SK-N-SH (cell line): ENCODE measurements at regions not wholly inside any gene's neighbourhood (a gene's known extent, or its start where the extent isn't known, plus 50 kb on each side); places are given as distances from the start of the nearest gene placed in this dataset.
"Not testable (repeated sequence)": the region's sequence is repeated elsewhere in the genome, so short reads cannot be mapped to it uniquely, and the experiment has no call there.

ENCODE experiments used
- CTCF ChIA-PET: fragments of 300-600, 350-600 bp; formaldehyde crosslinking; extraction: SDS; loops from one replicate; lab custom pipeline; 2021; lab: Yijun Ruan, JAX
- POLR2A ChIA-PET: fragments of 350-600 bp; sonication (Branson Sonifier 250); formaldehyde crosslinking; extraction: SDS; loops from one replicate; lab custom pipeline; 2020; ENCODE audit warnings: antibody characterized with exemption, inconsistent platforms; lab: Yijun Ruan, JAX
- DNase-seq: peaks from one replicate; pipeline ENCODE4 v3.0.0; 2012
- H2AFZ ChIP-seq: fragments of 200-600 bp; sonication (generic); 2 replicates; pipeline ENCODE4 v1.8.1; 2016; ENCODE audit warnings: antibody characterized with exemption, mild to moderate bottlenecking, low read depth
- H3F3A ChIP-seq: fragments of 200-600 bp; sonication (generic); replicated peaks from 2 replicates; pipeline ENCODE3; 2016; ENCODE audit warnings: antibody characterized with exemption, mild to moderate bottlenecking; ENCODE audit not compliant: insufficient read depth
- H3K27ac ChIP-seq, 2 experiments: fragments of 200-500 bp in 1 of 2; fragments of 200-600 bp in 1 of 2; sonication (Bioruptor generic) in 1 of 2; sonication (generic), shearing (Covaris generic) in 1 of 2; 2 replicates each; pipeline versions ENCODE4 v1.5.1 to v1.6.1; 2014 to 2016; ENCODE audit warnings: low read depth in 2 of 2, inconsistent platforms in 1 of 2, low read length in 1 of 2, mild to moderate bottlenecking in 1 of 2, mixed read lengths in 1 of 2
- H3K27me3 ChIP-seq: fragments of 200-600 bp; sonication (generic), shearing (Covaris generic); 2 replicates; pipeline ENCODE4 v1.6.1; 2016; ENCODE audit warnings: mixed run types; ENCODE audit not compliant: insufficient read depth
- H3K36me3 ChIP-seq, 2 experiments: fragments of 200-500 bp in 1 of 2; fragments of 200-600 bp in 1 of 2; sonication (Bioruptor generic) in 1 of 2; sonication (generic) in 1 of 2; replicated peaks in 1 of 2; 2 replicates each; pipeline versions ENCODE3 to v1.5.1; 2014 to 2016; ENCODE audit warnings: low read length in 1 of 2, mild to moderate bottlenecking in 1 of 2; ENCODE audit not compliant: insufficient read depth in 2 of 2, control insufficient read depth in 1 of 2
- H3K4me1 ChIP-seq, 2 experiments: fragments of 200-500 bp in 1 of 2; fragments of 200-600 bp in 1 of 2; sonication (Bioruptor generic) in 1 of 2; sonication (generic), shearing (Covaris generic) in 1 of 2; 2 replicates each; pipeline versions ENCODE4 v1.5.1 to v1.6.1; 2014 to 2016; ENCODE audit warnings: low read depth in 1 of 2, low read length in 1 of 2, mixed run types in 1 of 2; ENCODE audit not compliant: insufficient read depth in 2 of 2, control insufficient read depth in 1 of 2
- H3K4me2 ChIP-seq: fragments of 200-600 bp; sonication (generic), shearing (Covaris generic); 2 replicates; pipeline ENCODE4 v1.6.1; 2017; ENCODE audit warnings: mixed run types
- H3K4me3 ChIP-seq, 2 experiments: fragments of 200-500 bp in 1 of 2; fragments of 200-600 bp in 1 of 2; sonication (Bioruptor generic) in 1 of 2; sonication (generic), shearing (Covaris generic) in 1 of 2; 2 replicates each; pipeline versions ENCODE4 v1.5.1 to v1.8.1; 2014 to 2016; ENCODE audit warnings: low read depth in 2 of 2, inconsistent platforms in 1 of 2, low read length in 1 of 2, mild to moderate bottlenecking in 1 of 2, mixed read lengths in 1 of 2, moderate library complexity in 1 of 2
- H3K79me2 ChIP-seq: fragments of 200-600 bp; sonication (generic); 2 replicates; pipeline ENCODE4 v1.8.1; 2017; ENCODE audit warnings: mild to moderate bottlenecking; ENCODE audit not compliant: insufficient read depth
- H3K9ac ChIP-seq: fragments of 200-600 bp; sonication (generic); 2 replicates; pipeline ENCODE4 v1.6.1; 2017; ENCODE audit warnings: mixed run types
- H3K9me2 ChIP-seq: fragments of 200-600 bp; sonication (generic); 2 replicates; pipeline ENCODE4 v1.6.1; 2017; ENCODE audit warnings: mixed run types
- H3K9me3 ChIP-seq: fragments of 200-600 bp; sonication (generic); 2 replicates; pipeline ENCODE4 v1.6.1; 2017; ENCODE audit warnings: mixed run types, mild to moderate bottlenecking, moderate library complexity
- H4K20me1 ChIP-seq: fragments of 200-600 bp; sonication (generic); 2 replicates; pipeline ENCODE4 v1.6.1; 2017; ENCODE audit warnings: mild to moderate bottlenecking, mixed run types; ENCODE audit not compliant: insufficient read depth
- CHD2 ChIP-seq: fragments of 150-350 bp; IDR thresholded peaks from 2 replicates; pipeline ENCODE4 v1.6.1; 2018; ENCODE audit warnings: low read length; ENCODE audit not compliant: partially characterized antibody
- ELF1 ChIP-seq: IDR thresholded peaks from 2 replicates; pipeline ENCODE4 v1.4.0; 2012
- EZH2phosphoT487 ChIP-seq: fragments of 200-600 bp; sonication (generic); IDR thresholded peaks from 2 replicates; pipeline ENCODE4 v1.6.1; 2017; ENCODE audit warnings: low read depth, mixed run types, mild to moderate bottlenecking, antibody characterized with exemption, moderate library complexity, borderline replicate concordance
- FOSL2 ChIP-seq: IDR thresholded peaks from 2 replicates; pipeline ENCODE4 v1.4.0; 2012; ENCODE audit warnings: low read depth, mild to moderate bottlenecking, moderate library complexity, borderline replicate concordance
- FOXM1 ChIP-seq: IDR thresholded peaks from 2 replicates; pipeline ENCODE4 v1.4.0; 2012; ENCODE audit warnings: low read depth, mild to moderate bottlenecking
- GATA2 ChIP-seq: sonication (generic); formaldehyde crosslinking; IDR thresholded peaks from 2 replicates; pipeline ENCODE4 v1.5.0; 2020; ENCODE audit warnings: mild to moderate bottlenecking, missing genetic modification reagents
- MXI1 ChIP-seq: IDR thresholded peaks from 2 replicates; pipeline ENCODE4 v1.6.1; 2012; ENCODE audit warnings: mild to moderate bottlenecking, low read depth, low read length, improper control_type of control experiment
- RAD21 ChIP-seq: IDR thresholded peaks from 2 replicates; pipeline ENCODE4 v1.6.1; 2012; ENCODE audit warnings: mild to moderate bottlenecking, low read length
- TAF1 ChIP-seq: IDR thresholded peaks from 2 replicates; pipeline ENCODE4 v1.6.1; 2012; ENCODE audit warnings: low read depth, mild to moderate bottlenecking, low read length, moderate library complexity, borderline replicate concordance
- TEAD4 ChIP-seq: IDR thresholded peaks from 2 replicates; pipeline ENCODE4 v1.4.0; 2012; ENCODE audit warnings: mild to moderate bottlenecking, borderline replicate concordance; ENCODE audit not compliant: insufficient read depth
- USF1 ChIP-seq: IDR thresholded peaks from 2 replicates; pipeline ENCODE4 v1.4.0; 2012; ENCODE audit warnings: low read depth, borderline replicate concordance
- YY1 ChIP-seq: IDR thresholded peaks from 2 replicates; pipeline ENCODE4 v1.4.0; 2012; ENCODE audit warnings: low read depth, mild to moderate bottlenecking
- WGBS: methylation state at CpG from one replicate; pipeline ENCODE4 v1.1.6; 2017; ENCODE audit warnings: low lambda C conversion rate; 5-methylcytosine and 5-hydroxymethylcytosine counted together
- TF ChIP-seq, protein P1 (sequence below): fragments of 150-350 bp; IDR thresholded peaks from 2 replicates; pipeline ENCODE4 v1.6.1; 2016; ENCODE audit warnings: mild to moderate bottlenecking, low read depth, low read length

DNA sequence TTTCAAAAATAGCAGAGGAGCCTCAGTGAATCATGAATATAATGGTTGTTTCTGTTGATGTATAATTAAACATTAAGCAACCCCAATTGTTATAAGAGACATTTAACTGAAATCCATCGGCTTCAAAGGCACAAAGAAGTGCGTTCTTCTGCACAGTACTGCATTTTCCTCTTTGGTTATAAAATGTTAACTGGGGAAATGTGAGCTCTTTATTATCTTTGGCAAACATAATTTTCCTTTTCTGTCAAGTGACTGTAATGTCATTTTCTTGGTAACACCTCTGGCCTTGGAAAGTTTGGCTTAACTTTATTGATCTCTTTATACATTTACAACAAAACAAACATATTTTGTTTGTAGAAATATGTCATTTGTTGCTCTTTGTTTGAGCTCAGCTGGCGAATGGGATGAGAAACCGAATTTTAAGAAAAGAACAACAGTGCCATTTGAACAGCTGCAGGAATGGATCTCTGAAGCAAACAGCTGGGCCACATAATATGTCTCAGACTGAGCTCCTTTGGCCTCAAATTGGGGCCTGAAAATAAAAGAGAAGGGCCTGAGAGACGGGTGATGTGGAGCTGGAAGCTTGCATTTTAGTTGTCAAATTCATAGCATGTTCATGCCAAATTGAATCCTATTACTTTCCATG lies 427.0 kb upstream of the SPTLC3 start:
- Histone ChIP-seq H3K27ac (no peak overlapping the region), H3K27me3 (no peaks in the 10 kb centered on the region), H3F3A (no peaks in the 10 kb centered on the region), H3K36me3 (no peaks in the 10 kb centered on the region), H4K20me1 (no peaks in the 10 kb centered on the region), H3K9me2 (no peaks in the 10 kb centered on the region), H3K4me1 (no peaks in the 10 kb centered on the region), H2AFZ (no peak overlapping the region), H3K79me2 (no peaks in the 10 kb centered on the region), H3K9ac (no peak overlapping the region), H3K4me2 (no peak overlapping the region), H3K4me3 (no peak overlapping the region), H3K9me3 (no peaks in the 10 kb centered on the region)
- 19% methylated on average over 5 of the region's 5 CpGs for WGBS
- POLR2A ChIA-PET = no interaction called here
- TF ChIP-seq YY1 (no peak), RAD21 (no peak), GATA2 (CRISPR knock-in tag) (no peak)
- DNase-seq = no peak
- CTCF ChIA-PET = no interaction called here

DNA sequence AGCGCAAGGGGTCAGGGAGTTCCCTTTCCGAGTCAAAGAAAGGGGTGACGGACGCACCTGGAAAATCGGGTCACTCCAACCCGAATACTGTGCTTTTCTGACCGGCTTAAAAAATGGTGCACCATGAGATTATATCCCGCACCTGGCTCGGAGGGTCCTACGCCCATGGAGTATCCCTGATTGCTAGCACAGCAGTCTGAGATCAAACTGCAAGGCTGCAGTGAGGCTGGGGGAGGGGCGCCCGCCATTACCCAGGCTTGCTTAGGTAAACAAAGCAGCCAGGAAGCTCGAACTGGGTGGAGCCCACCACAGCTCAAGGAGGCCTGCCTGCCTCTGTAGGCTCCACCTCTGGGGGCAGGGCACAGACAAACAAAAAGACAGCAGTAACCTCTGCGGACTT lies 426.1 kb upstream of the SPTLC3 start:
- POLR2A ChIA-PET = not testable (repeated sequence)

GRCh38 chr20:12591949-12592470 lies 416.8 kb upstream of the SPTLC3 start:
- WGBS = 13% methylated on average over 1 of the region's 1 CpG
- Histone ChIP-seq H3K9ac (no peak overlapping the region), H3K27me3 (no peaks in the 10 kb centered on the region), H3K9me3 (no peaks in the 10 kb centered on the region), H4K20me1 (no peaks in the 10 kb centered on the region), H3K36me3 (no peaks in the 10 kb centered on the region), H3K4me1 (no peaks in the 10 kb centered on the region), H3K4me3 (no peak overlapping the region), H3F3A (no peaks in the 10 kb centered on the region)
- no peak for DNase-seq
- ChIA-PET POLR2A (no interaction called here), CTCF (no interaction called here)
- TF ChIP-seq USF1 = no peak
- TF ChIP-seq, protein P1, sequence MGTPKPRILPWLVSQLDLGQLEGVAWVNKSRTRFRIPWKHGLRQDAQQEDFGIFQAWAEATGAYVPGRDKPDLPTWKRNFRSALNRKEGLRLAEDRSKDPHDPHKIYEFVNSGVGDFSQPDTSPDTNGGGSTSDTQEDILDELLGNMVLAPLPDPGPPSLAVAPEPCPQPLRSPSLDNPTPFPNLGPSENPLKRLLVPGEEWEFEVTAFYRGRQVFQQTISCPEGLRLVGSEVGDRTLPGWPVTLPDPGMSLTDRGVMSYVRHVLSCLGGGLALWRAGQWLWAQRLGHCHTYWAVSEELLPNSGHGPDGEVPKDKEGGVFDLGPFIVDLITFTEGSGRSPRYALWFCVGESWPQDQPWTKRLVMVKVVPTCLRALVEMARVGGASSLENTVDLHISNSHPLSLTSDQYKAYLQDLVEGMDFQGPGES = no peak
- no peak for TF ChIP-seq EZH2phosphoT487
- TF ChIP-seq CHD2 = no peak
- TF ChIP-seq RAD21 = no peak
- TF ChIP-seq MXI1 = no peak
- TF ChIP-seq ELF1 = no peak
- no peak for TF ChIP-seq FOXM1
- no peak for TF ChIP-seq TEAD4
- no peak for TF ChIP-seq FOSL2
- no peak for TF ChIP-seq TAF1
- TF ChIP-seq, all 33 proteins: peak for 0
- Histone ChIP-seq H3K4me2 (no peak overlapping the region), H3K27ac (no peak overlapping the region), H3K9me2 (no peaks in the 10 kb centered on the region), H2AFZ (no peak overlapping the region), H3K79me2 (no peaks in the 10 kb centered on the region)

More for the DNA sequence above, 426.1 kb upstream of the SPTLC3 start:
- H2AFZ ChIP-seq, H3K27ac ChIP-seq, DNase-seq, CTCF ChIA-PET, H3K4me3 ChIP-seq, H3K9me2 ChIP-seq, H3K79me2 ChIP-seq, H3K9me3 ChIP-seq, H3F3A ChIP-seq, H3K4me2 ChIP-seq, H3K27me3 ChIP-seq, H3K36me3 ChIP-seq, H3K9ac ChIP-seq, H4K20me1 ChIP-seq, H3K4me1 ChIP-seq: not testable (repeated sequence)
- 63% methylated on average over 5 of the region's 14 CpGs for WGBS
